Adipocyte (in vitro differentiated cells): ENCODE measurements at regions not wholly inside any gene's neighbourhood (a gene's known extent, or its start where the extent isn't known, plus 50 kb on each side); places are given as distances from the start of the nearest gene placed in this dataset.

Experiments used
- DNase-seq: peaks from one replicate; pipeline ENCODE4 v3.0.0-alpha.2; 2015; ENCODE audit warnings: low read depth
- H3K27me3 ChIP-seq: replicated peaks from 2 replicates; pipeline ENCODE4 v1.7.0; 2013; ENCODE audit warnings: mild to moderate bottlenecking, low read length, moderate library complexity; ENCODE audit not compliant: control insufficient read depth, insufficient read depth
- H3K36me3 ChIP-seq: 2 replicates; pipeline ENCODE4 v1.7.0; 2013; ENCODE audit warnings: low read length, mild to moderate bottlenecking, moderate library complexity; ENCODE audit not compliant: control insufficient read depth, insufficient read depth, severe bottlenecking
- H3K4me1 ChIP-seq: 2 replicates; pipeline ENCODE4 v1.7.0; 2013; ENCODE audit warnings: mild to moderate bottlenecking, low read length, moderate library complexity; ENCODE audit not compliant: control insufficient read depth, insufficient read depth
- H3K4me3 ChIP-seq: 2 replicates; pipeline ENCODE4 v1.7.0; 2013; ENCODE audit warnings: mild to moderate bottlenecking, low read length, moderate library complexity
- H3K9ac ChIP-seq: 2 replicates; pipeline ENCODE4 v1.7.0; 2013; ENCODE audit warnings: mild to moderate bottlenecking, low read length, moderate library complexity
- H3K9me3 ChIP-seq: 2 replicates; pipeline ENCODE4 v1.7.0; 2013; ENCODE audit warnings: mild to moderate bottlenecking, low read length, moderate library complexity; ENCODE audit not compliant: control insufficient read depth

- H3K36me3 ChIP-seq = no peaks in the 10 kb centered on the region
- H3K9me3 ChIP-seq = no peaks in the 10 kb centered on the region
- H3K9ac ChIP-seq = no peak overlapping the region
- no peaks in the 10 kb centered on the region for H3K4me1 ChIP-seq
- DNase-seq = no peak
- no peaks in the 10 kb centered on the region for H3K27me3 ChIP-seq
- H3K4me3 ChIP-seq = no peak overlapping the region
Observed at GRCh38 chr9:106419829-106420228, 443.1 kb upstream of the ZNF462 start.

GRCh38 chr9:106420511-106420944 lies 442.4 kb upstream of the ZNF462 start:
- Histone ChIP-seq H3K9ac (no peak overlapping the region), H3K27me3 (no peaks in the 10 kb centered on the region), H3K4me1 (no peaks in the 10 kb centered on the region), H3K9me3 (no peaks in the 10 kb centered on the region), H3K36me3 (no peaks in the 10 kb centered on the region), H3K4me3 (no peak overlapping the region)
- DNase-seq = no peak

- no peak overlapping the region for H3K9ac ChIP-seq
- H3K4me1 ChIP-seq = no peaks in the 10 kb centered on the region
- no peaks in the 10 kb centered on the region for H3K9me3 ChIP-seq
- DNase-seq = no peak
- no peak overlapping the region for H3K4me3 ChIP-seq
- H3K27me3 ChIP-seq = no peaks in the 10 kb centered on the region
- no peaks in the 10 kb centered on the region for H3K36me3 ChIP-seq
Observed at GRCh38 chr9:106421772-106422171, 441.2 kb upstream of the ZNF462 start.

GRCh38 chr9:106423575-106423974 lies 439.4 kb upstream of the ZNF462 start:
- H3K9ac ChIP-seq = no peak overlapping the region
- no peaks in the 10 kb centered on the region for H3K9me3 ChIP-seq
- H3K27me3 ChIP-seq = no peaks in the 10 kb centered on the region
- no peak overlapping the region for H3K4me3 ChIP-seq
- no peaks in the 10 kb centered on the region for H3K4me1 ChIP-seq
- no peaks in the 10 kb centered on the region for H3K36me3 ChIP-seq
- DNase-seq = no peak

- H3K9me3 ChIP-seq = no peaks in the 10 kb centered on the region
- no peaks in the 10 kb centered on the region for H3K27me3 ChIP-seq
- no peaks in the 10 kb centered on the region for H3K36me3 ChIP-seq
- no peak for DNase-seq
- H3K9ac ChIP-seq = no peak overlapping the region
- no peak overlapping the region for H3K4me3 ChIP-seq
- no peaks in the 10 kb centered on the region for H3K4me1 ChIP-seq
Observed at GRCh38 chr9:106432631-106433030, 430.3 kb upstream of the ZNF462 start.

GRCh38 chr9:106438928-106439327 lies 424.0 kb upstream of the ZNF462 start:
- no peaks in the 10 kb centered on the region for H3K27me3 ChIP-seq
- no peaks in the 10 kb centered on the region for H3K9me3 ChIP-seq
- no peak overlapping the region for H3K9ac ChIP-seq
- no peaks in the 10 kb centered on the region for H3K4me1 ChIP-seq
- no peaks in the 10 kb centered on the region for H3K36me3 ChIP-seq
- no peak for DNase-seq
- H3K4me3 ChIP-seq = no peak overlapping the region

- no peaks in the 10 kb centered on the region for H3K9me3 ChIP-seq
- no peaks in the 10 kb centered on the region for H3K27me3 ChIP-seq
- H3K4me1 ChIP-seq = no peaks in the 10 kb centered on the region
- no peak overlapping the region for H3K9ac ChIP-seq
- DNase-seq = no peak
- H3K36me3 ChIP-seq = no peaks in the 10 kb centered on the region
- no peak overlapping the region for H3K4me3 ChIP-seq
Observed at GRCh38 chr9:106441283-106441682, 421.7 kb upstream of the ZNF462 start.

- H3K4me1 ChIP-seq = no peaks in the 10 kb centered on the region
- no peaks in the 10 kb centered on the region for H3K9me3 ChIP-seq
- no peak overlapping the region for H3K4me3 ChIP-seq
- H3K27me3 ChIP-seq = no peaks in the 10 kb centered on the region
- H3K36me3 ChIP-seq = no peaks in the 10 kb centered on the region
- H3K9ac ChIP-seq = no peak overlapping the region
- DNase-seq = no peak
Observed at GRCh38 chr9:106443520-106443919, 419.4 kb upstream of the ZNF462 start.

- no peak for DNase-seq
Observed at GRCh38 chr9:106445107-106445506, 417.9 kb upstream of the ZNF462 start.

GRCh38 chr9:106449336-106449927 lies 413.5 kb upstream of the ZNF462 start:
- Histone ChIP-seq H3K4me3 (no peak overlapping the region), H3K9me3 (no peaks in the 10 kb centered on the region), H3K36me3 (no peaks in the 10 kb centered on the region), H3K9ac (no peak overlapping the region), H3K27me3 (no peaks in the 10 kb centered on the region), H3K4me1 (no peaks in the 10 kb centered on the region)
- no peak for DNase-seq

More at GRCh38 chr9:106445107-106445506, 417.9 kb upstream of the ZNF462 start:
- H3K9ac ChIP-seq = no peak overlapping the region
- no peaks in the 10 kb centered on the region for H3K27me3 ChIP-seq
- H3K9me3 ChIP-seq = no peaks in the 10 kb centered on the region
- H3K4me1 ChIP-seq = no peaks in the 10 kb centered on the region
- no peak overlapping the region for H3K4me3 ChIP-seq
- H3K36me3 ChIP-seq = no peaks in the 10 kb centered on the region

- Histone ChIP-seq H3K4me1 (no peaks in the 10 kb centered on the region), H3K9me3 (no peaks in the 10 kb centered on the region), H3K4me3 (no peak overlapping the region), H3K36me3 (no peaks in the 10 kb centered on the region), H3K9ac (no peak overlapping the region), H3K27me3 (no peaks in the 10 kb centered on the region)
- DNase-seq = no peak
Observed at GRCh38 chr9:106450549-106450948, 412.4 kb upstream of the ZNF462 start.

- Histone ChIP-seq H3K4me3 (no peak overlapping the region), H3K27me3 (no peaks in the 10 kb centered on the region), H3K36me3 (no peaks in the 10 kb centered on the region), H3K9ac (no peak overlapping the region), H3K9me3 (peaks cover 4% of the 10 kb centered on the region), H3K4me1 (no peaks in the 10 kb centered on the region)
- no peak for DNase-seq
Observed at GRCh38 chr9:106451223-106451622, 411.7 kb upstream of the ZNF462 start.
